H1 (cell line): ENCODE measurements at regions not wholly inside any gene's neighbourhood (a gene's known extent, or its start where the extent isn't known, plus 50 kb on each side); places are given as distances from the start of the nearest gene placed in this dataset.

Experiments used
- CTCF ChIA-PET: fragments of 300-600 bp; sonication (Branson Sonifier 250); formaldehyde crosslinking; loops from one replicate; lab custom pipeline; 2021; ENCODE audit not compliant: partially characterized antibody; lab: Charles Lee
- POLR2A ChIA-PET: fragments of 300-600 bp; sonication (Branson Sonifier 250); formaldehyde crosslinking; loops from one replicate; lab custom pipeline; 2021; ENCODE audit warnings: inconsistent platforms; ENCODE audit not compliant: partially characterized antibody; lab: Charles Lee
- DNase-seq, 2 experiments: peaks; one replicate each; pipeline versions ENCODE4 v3.0.0 to v3.0.0-alpha.2; 2010 to 2022; ENCODE audit warnings: low spot score in 2 of 2, low read depth in 1 of 2, mixed read lengths in 1 of 2
- FAIRE-seq: peaks from 2 replicates; lab custom pipeline; 2011; peaks lifted over from hg19 to GRCh38; lab: Jason Lieb, UNC
- H2AFZ ChIP-seq: 2 replicates; pipeline ENCODE4 v1.8.1; 2012; ENCODE audit warnings: low read length, inconsistent platforms
- H2AK5ac ChIP-seq: 2 replicates; pipeline ENCODE4 v1.6.1; 2013; ENCODE audit warnings: low read depth, low read length
- H2BK120ac ChIP-seq: replicated peaks from 2 replicates; pipeline ENCODE3; 2013; ENCODE audit warnings: low read depth, low read length, inconsistent platforms
- H2BK12ac ChIP-seq: 2 replicates; pipeline ENCODE4 v1.6.1; 2013; ENCODE audit warnings: low read depth, low read length
- H2BK15ac ChIP-seq: 2 replicates; pipeline ENCODE4 v1.6.1; 2013; ENCODE audit warnings: low read length
- H2BK20ac ChIP-seq: 2 replicates; pipeline ENCODE4 v1.6.1; 2013; ENCODE audit warnings: low read length
- H2BK5ac ChIP-seq: 2 replicates; pipeline ENCODE4 v1.6.1; 2013; ENCODE audit warnings: low read depth, low read length
- H3K14ac ChIP-seq: 2 replicates; pipeline ENCODE4 v1.6.1; 2013; ENCODE audit warnings: inconsistent platforms; ENCODE audit not compliant: insufficient read length
- H3K18ac ChIP-seq: 2 replicates; pipeline ENCODE4 v1.6.1; 2013; ENCODE audit warnings: low read length; ENCODE audit errors: extremely low read depth
- H3K23ac ChIP-seq: 2 replicates; pipeline ENCODE4 v1.6.1; 2013; ENCODE audit warnings: inconsistent platforms; ENCODE audit not compliant: insufficient read length
- H3K23me2 ChIP-seq: 2 replicates; pipeline ENCODE4 v1.6.1; 2013; ENCODE audit warnings: low read depth, low read length
- H3K27ac ChIP-seq: 2 replicates; pipeline ENCODE4 v1.6.1; 2011; ENCODE audit warnings: low read depth, low read length, inconsistent platforms
- H3K27me3 ChIP-seq, 4 experiments: replicated peaks in 1 of 4; 1 replicate in 1 of 4; 2 replicates in 3 of 4; pipeline versions ENCODE4 v1.6.1 to v1.8.1; 2011 to 2013; ENCODE audit warnings: low read length in 3 of 4, mild to moderate bottlenecking in 3 of 4, inconsistent platforms in 2 of 4, mixed read lengths in 2 of 4, moderate library complexity in 1 of 4; ENCODE audit not compliant: control insufficient read depth in 3 of 4, insufficient read depth in 3 of 4; ENCODE audit errors: extremely low read depth in 1 of 4
- H3K36me3 ChIP-seq, 4 experiments: 2 replicates each; pipeline versions ENCODE4 v1.6.1 to v1.8.1; 2011 to 2013; ENCODE audit warnings: mild to moderate bottlenecking in 4 of 4, low read length in 3 of 4, moderate library complexity in 2 of 4, control low read depth in 1 of 4, inconsistent platforms in 1 of 4; ENCODE audit not compliant: insufficient read depth in 4 of 4, control insufficient read depth in 2 of 4
- H3K4ac ChIP-seq: replicated peaks from 2 replicates; pipeline ENCODE3; 2013; ENCODE audit warnings: low read length, low read depth, mixed read lengths, inconsistent platforms; ENCODE audit not compliant: insufficient read length
- H3K4me1 ChIP-seq, 4 experiments: replicated peaks in 1 of 4; 1 replicate in 1 of 4; 2 replicates in 3 of 4; pipeline versions ENCODE4 v1.6.1 to v1.8.1; 2011 to 2013; ENCODE audit warnings: low read length in 3 of 4, inconsistent platforms in 2 of 4, mixed read lengths in 1 of 4; ENCODE audit not compliant: insufficient read depth in 4 of 4, control insufficient read depth in 3 of 4
- H3K4me2 ChIP-seq, 2 experiments: 2 replicates each; pipeline versions ENCODE4 v1.6.1 to v1.8.1; 2011 to 2013; ENCODE audit warnings: low read depth in 2 of 2, low read length in 2 of 2, control low read depth in 1 of 2, inconsistent platforms in 1 of 2, mild to moderate bottlenecking in 1 of 2; ENCODE audit not compliant: insufficient read depth in 1 of 2
- H3K4me3 ChIP-seq, 4 experiments: fragments of 200-600, 300-600 bp in 1 of 4; sonication (generic), shearing (Covaris generic), sonication (Bioruptor Twin) in 1 of 4; 2 replicates each; pipeline versions ENCODE4 v1.5.1 to v1.8.1; 2011 to 2016; ENCODE audit warnings: low read length in 4 of 4, low read depth in 3 of 4, control low read depth in 2 of 4, inconsistent platforms in 2 of 4, mild to moderate bottlenecking in 2 of 4, mixed read lengths in 1 of 4, moderate library complexity in 1 of 4; ENCODE audit not compliant: insufficient read depth in 2 of 4; ENCODE audit errors: extremely low read depth in 1 of 4
- H3K56ac ChIP-seq: replicated peaks from 2 replicates; pipeline ENCODE3; 2013; ENCODE audit warnings: low read depth, mild to moderate bottlenecking, mixed read lengths, low read length, inconsistent platforms; ENCODE audit not compliant: insufficient read length
- H3K79me1 ChIP-seq: 2 replicates; pipeline ENCODE4 v1.6.1; 2013; ENCODE audit warnings: low read depth, low read length, control low read depth
- H3K79me2 ChIP-seq, 2 experiments: 2 replicates each; pipeline versions ENCODE4 v1.6.1 to v1.8.1; 2012 to 2013; ENCODE audit warnings: low read length in 2 of 2, mild to moderate bottlenecking in 2 of 2, inconsistent platforms in 1 of 2; ENCODE audit not compliant: insufficient read depth in 2 of 2, control insufficient read depth in 1 of 2
- H3K9ac ChIP-seq, 4 experiments: replicated peaks in 1 of 4; 1 replicate in 1 of 4; 2 replicates in 3 of 4; pipeline versions ENCODE4 v1.6.1 to v1.8.1; 2011 to 2013; ENCODE audit warnings: low read depth in 3 of 4, low read length in 3 of 4, control low read depth in 2 of 4, mild to moderate bottlenecking in 2 of 4, moderate library complexity in 2 of 4, inconsistent platforms in 1 of 4; ENCODE audit errors: extremely low read depth in 1 of 4
- H3K9me3 ChIP-seq, 2 experiments: 2 replicates each; pipeline versions ENCODE4 v1.6.1 to v1.8.1; 2012 to 2013; ENCODE audit warnings: mild to moderate bottlenecking in 2 of 2, moderate library complexity in 2 of 2, control low read depth in 1 of 2, inconsistent platforms in 1 of 2, low read depth in 1 of 2, low read length in 1 of 2, mixed read lengths in 1 of 2; ENCODE audit not compliant: insufficient read depth in 2 of 2
- H4K20me1 ChIP-seq, 2 experiments: replicated peaks in 1 of 2; 2 replicates each; pipeline versions ENCODE3 to v1.8.1; 2011 to 2013; ENCODE audit warnings: inconsistent platforms in 2 of 2, low read length in 2 of 2, mild to moderate bottlenecking in 1 of 2; ENCODE audit not compliant: insufficient read depth in 2 of 2, control insufficient read depth in 1 of 2
- H4K5ac ChIP-seq: 2 replicates; pipeline ENCODE4 v1.6.1; 2013; ENCODE audit warnings: low read length, low read depth, mixed read lengths, inconsistent platforms; ENCODE audit not compliant: insufficient read length
- H4K8ac ChIP-seq: 2 replicates; pipeline ENCODE4 v1.8.0; 2013; ENCODE audit warnings: mild to moderate bottlenecking, moderate library complexity, low read length, inconsistent platforms; ENCODE audit not compliant: insufficient read depth; ENCODE audit errors: extremely low read depth
- H4K91ac ChIP-seq: replicated peaks from 2 replicates; pipeline ENCODE3; 2013; ENCODE audit warnings: low read length, mixed read lengths, inconsistent platforms; ENCODE audit not compliant: insufficient read length
- PHF8 ChIP-seq: fragments of 200-600 bp; sonication (generic); conservative IDR thresholded peaks from 2 replicates; pipeline ENCODE4 v1.7.1; 2012; ENCODE audit warnings: low read depth, mild to moderate bottlenecking, inconsistent platforms, low read length, moderate library complexity
- RXRA ChIP-seq: IDR thresholded peaks from 2 replicates; pipeline ENCODE4 v1.6.1; 2011; ENCODE audit warnings: low read depth, mild to moderate bottlenecking, low read length, moderate library complexity; ENCODE audit not compliant: insufficient read depth
- SIX5 ChIP-seq: IDR thresholded peaks from 2 replicates; pipeline ENCODE4 v1.6.1; 2011; ENCODE audit warnings: mild to moderate bottlenecking, low read depth, low read length
- SUZ12 ChIP-seq: fragments of 200-600 bp; sonication (generic); IDR thresholded peaks from 2 replicates; pipeline ENCODE4 v1.6.1; 2012; ENCODE audit warnings: mild to moderate bottlenecking, inconsistent platforms, low read length, moderate library complexity, mixed read lengths
- WGBS, 2 experiments: shearing (Covaris generic) in 1 of 2; methylation state at CpG; one replicate each; pipeline versions ENCODE4 v1.1.6 to v1.1.7; 2013 to 2015; ENCODE audit warnings: low lambda C conversion rate in 2 of 2, mixed read lengths in 2 of 2, inconsistent platforms in 1 of 2, low coverage in 1 of 2, missing lambda C conversion rate in 1 of 2; ENCODE audit not compliant: insufficient replicate concordance in 2 of 2, insufficient coverage in 1 of 2, insufficient read length in 1 of 2; ENCODE audit errors: extremely low coverage in 1 of 2, missing lambda C conversion rate in 1 of 2; 5-methylcytosine and 5-hydroxymethylcytosine counted together

DNA sequence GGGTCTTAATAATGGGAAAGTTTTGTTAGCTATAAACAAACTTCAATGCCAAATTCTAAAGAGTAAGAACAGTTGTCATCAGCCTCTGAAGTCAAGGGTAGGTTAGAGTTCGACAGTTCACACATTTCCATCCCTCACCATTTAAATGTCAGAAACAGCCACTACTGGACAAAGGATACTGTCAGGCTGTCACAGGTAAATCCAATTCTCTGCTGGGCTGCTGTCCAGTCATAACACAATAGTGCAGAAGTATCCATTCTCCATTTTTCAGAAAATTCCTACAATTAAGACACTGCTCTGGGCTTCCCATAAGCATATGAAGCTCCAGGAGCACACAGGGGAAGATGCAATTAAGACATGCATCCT lies 221.4 kb downstream of the RPS29 start:
- TF ChIP-seq RXRA (no peak), SUZ12 (no peak), SIX5 (no peak), PHF8 (no peak)
- peaks cover 0 to 3% of the 10 kb centered on the region in 2 experiments for H4K20me1 ChIP-seq
- no peaks in the 10 kb centered on the region for H3K79me2 ChIP-seq
- H2BK15ac ChIP-seq, result no peak overlapping the region
- H3K18ac ChIP-seq, result no peak overlapping the region
- 96% methylated on average over 1 of the region's 1 CpG; no CpG with 5 or more reads in 1 of the 2 experiments for WGBS, 2 experiments
- no peak overlapping the region for H3K4me3 ChIP-seq
- H3K9me3 ChIP-seq, result no peaks in the 10 kb centered on the region
- no peak overlapping the region for H2BK12ac ChIP-seq
- H4K91ac ChIP-seq, result no peak overlapping the region
- H3K27ac ChIP-seq, result no peak overlapping the region
- H3K4me1 ChIP-seq, result no peaks in the 10 kb centered on the region
- H3K14ac ChIP-seq, result no peak overlapping the region
- FAIRE-seq, result no peak
- H2AK5ac ChIP-seq, result no peak overlapping the region
- H3K56ac ChIP-seq, result no peak overlapping the region
- no peak overlapping the region for H3K23ac ChIP-seq
- no peak overlapping the region for H3K4ac ChIP-seq
- H2BK5ac ChIP-seq, result no peak overlapping the region
- H2BK120ac ChIP-seq, result no peak overlapping the region
- H3K27me3 ChIP-seq, result peaks cover 43 to 66% (median 60%) of the 10 kb centered on the region in 4 experiments
- H3K9ac ChIP-seq, result no peak overlapping the region
- CTCF ChIA-PET, result interaction anchor here (1.6 kb wide), 1 partner anchor 21 kb away, joined by 4 read pairs; no protein-coding TSS in a partner anchor
- H4K8ac ChIP-seq, result no peak overlapping the region
- POLR2A ChIA-PET, result interaction anchor here (1.3 kb wide), 1 partner anchor 222 kb away, joined by 3 read pairs; the partner anchor contains the start of gene RPS29
- H3K36me3 ChIP-seq, result no peaks in the 10 kb centered on the region
- no peaks in the 10 kb centered on the region for H3K79me1 ChIP-seq
- no peak for DNase-seq
- no peaks in the 10 kb centered on the region; the same call in 1 of the 2 replicates for H3K23me2 ChIP-seq
- H2BK20ac ChIP-seq, result no peak overlapping the region
- H3K4me2 ChIP-seq, result no peak overlapping the region
- no peak overlapping the region for H2AFZ ChIP-seq
- H4K5ac ChIP-seq, result no peak overlapping the region
